Psoas muscle (tissue), 7 donors: ENCODE measurements at regions not wholly inside any gene's neighbourhood (a gene's known extent, or its start where the extent isn't known, plus 50 kb on each side); places are given as distances from the start of the nearest gene placed in this dataset.

Experiments
- ATAC-seq, 4 donors: fragments of 200-7000 bp; cut with Tn5 transposase; one replicate each; pipeline ENCODE4 v1.9.1; 2020; ENCODE audit warnings: moderate library complexity in 3 of 4, mild to moderate bottlenecking in 2 of 4
- DNase-seq, 2 donors: peaks; one replicate each; pipeline ENCODE4 v3.0.0-alpha.2; 2020
- H3K27ac ChIP-seq: fragments of 200-600 bp; one replicate; pipeline ENCODE4 v1.8.0; 2022
- H3K27me3 ChIP-seq, 3 donors: fragments of 200-600 bp in 1 of 3; one replicate each; pipeline versions ENCODE4 v1.6.1 to v1.8.0; 2013 to 2022; ENCODE audit warnings: low read length in 2 of 3, mild to moderate bottlenecking in 2 of 3, moderate library complexity in 1 of 3; ENCODE audit not compliant: insufficient read depth in 3 of 3
- H3K36me3 ChIP-seq, 2 donors: fragments of 200-600 bp in 1 of 2; one replicate each; pipeline versions ENCODE4 v1.6.1 to v1.8.0; 2013 to 2022; ENCODE audit warnings: low read depth in 1 of 2, mild to moderate bottlenecking in 1 of 2, moderate library complexity in 1 of 2; ENCODE audit not compliant: insufficient read depth in 1 of 2
- H3K4me1 ChIP-seq: fragments of 200-600 bp; one replicate; pipeline ENCODE4 v1.8.0; 2022
- H3K4me3 ChIP-seq: fragments of 200-600 bp; one replicate; pipeline ENCODE4 v1.8.0; 2022; ENCODE audit warnings: mild to moderate bottlenecking
- H3K9me3 ChIP-seq: fragments of 200-600 bp; one replicate; pipeline ENCODE4 v1.8.0; 2022
- CTCF ChIP-seq: fragments of 200-600 bp; IDR thresholded peaks from one replicate; pipeline ENCODE4 v1.8.0; 2022; ENCODE audit warnings: antibody characterized with exemption
- WGBS, 3 donors: extraction: QIAGEN DNeasy Blood & Tissue Kit; methylation state at CpG; one replicate each; pipeline versions ENCODE4 v1.1.6 to v1.1.7; 2013; 5-methylcytosine and 5-hydroxymethylcytosine counted together
- intact Hi-C, 2 donors: fragments of 100-400 bp; cut with DNase I; formaldehyde crosslinking; loops; one replicate each; pipeline versions ENCODE4 v1.11.0 to v1.14.2; 2022
- donor health status: healthy with polysubstance abuse.
- donor health status: DM: no; HTN: no; CAD: no; lungs with moderate emphysema.
- donor health status: Bipolar disorder and iron deficiency.
- donor health status: healthy.
- donor health status: DM: yes; HTN: yes; CAD: no.
- donor health status: DM: no; HTN: no; CAD: no.
- donor health status: DM: yes; HTN: yes; CAD: no.

- intact Hi-C loops, result no loop called here
- TF ChIP-seq CTCF, result no peak
Observed at GRCh38 chr18:78926243-78926615, 53.4 kb upstream of the SALL3 start.

GRCh38 chr18:78927156-78927555, 52.5 kb upstream of the SALL3 start:
- intact Hi-C loops, result no loop called here
- Histone ChIP-seq H3K27me3 (peaks cover 0 to 4% (median 0%) of the 10 kb centered on the region in 3 donors), H3K36me3 (no peaks in the 10 kb centered on the region), H3K27ac (no peak overlapping the region), H3K9me3 (no peaks in the 10 kb centered on the region), H3K4me3 (no peak overlapping the region), H3K4me1 (no peaks in the 10 kb centered on the region)
- DNase-seq, result no peak
- WGBS, 3 donors, result 65 to 73% (median 71%) methylated on average over 10 of the region's 10 CpGs
- ATAC-seq, result no peak
- TF ChIP-seq CTCF, result no peak

More at GRCh38 chr18:78926243-78926615, 53.4 kb upstream of the SALL3 start:
- Histone ChIP-seq H3K9me3 (no peaks in the 10 kb centered on the region), H3K4me1 (no peaks in the 10 kb centered on the region), H3K27ac (no peak overlapping the region), H3K36me3 (no peaks in the 10 kb centered on the region), H3K27me3 (no peaks in the 10 kb centered on the region), H3K4me3 (no peak overlapping the region)
- ATAC-seq, result no peak
- DNase-seq, result no peak
- 85 to 89% (median 87%) methylated on average over 12 of the region's 12 CpGs for WGBS, 3 donors

GRCh38 chr18:78927616-78928015, 52.0 kb upstream of the SALL3 start:
- Histone ChIP-seq H3K27ac (no peak overlapping the region), H3K4me3 (no peak overlapping the region), H3K4me1 (no peaks in the 10 kb centered on the region), H3K9me3 (no peaks in the 10 kb centered on the region), H3K27me3 (peaks cover 0 to 4% (median 0%) of the 10 kb centered on the region in 3 donors), H3K36me3 (no peaks in the 10 kb centered on the region)
- no peak for DNase-seq
- intact Hi-C loops, result no loop called here
- ATAC-seq, result no peak
- 86 to 92% (median 88%) methylated on average over 11 of the region's 11 CpGs for WGBS, 3 donors
- TF ChIP-seq CTCF, result no peak

GRCh38 chr18:78928076-78928475, 51.5 kb upstream of the SALL3 start:
- TF ChIP-seq CTCF, result no peak
- H3K27me3 ChIP-seq, result peaks cover 0 to 4% (median 0%) of the 10 kb centered on the region in 3 donors
- ATAC-seq (no peak), DNase-seq (no peak)
- no peak overlapping the region for H3K27ac ChIP-seq
- 86 to 87% (median 87%) methylated on average over 16 of the region's 16 CpGs for WGBS, 3 donors
- intact Hi-C loops, result no loop called here
- no peaks in the 10 kb centered on the region for H3K4me1 ChIP-seq
- H3K4me3 ChIP-seq, result no peak overlapping the region
- H3K9me3 ChIP-seq, result no peaks in the 10 kb centered on the region
- H3K36me3 ChIP-seq, result no peaks in the 10 kb centered on the region

GRCh38 chr18:78929516-78929915, 50.1 kb upstream of the SALL3 start:
- ATAC-seq, result no peak
- H3K27me3 ChIP-seq, result peaks cover 0 to 11% (median 0%) of the 10 kb centered on the region in 3 donors
- intact Hi-C loops, result no loop called here

More at GRCh38 chr18:78929516-78929915, 50.1 kb upstream of the SALL3 start:
- H3K36me3 ChIP-seq, result no peaks in the 10 kb centered on the region
- no peak for DNase-seq
- H3K27ac ChIP-seq, result no peak overlapping the region
- whole genome bisulfite sequencing, 3 donors, result 77 to 82% (median 82%) methylated on average over 14 to 15 of the region's 15 CpGs
- H3K4me1 ChIP-seq, result no peaks in the 10 kb centered on the region
- H3K4me3 ChIP-seq, result no peak overlapping the region
- no peaks in the 10 kb centered on the region for H3K9me3 ChIP-seq
- no peak for TF ChIP-seq CTCF
